ENCODE measurements at regions not wholly inside any gene's neighbourhood (a gene's known extent, or its start where the extent isn't known, plus 50 kb on each side); places are given as distances from the start of the nearest gene placed in this dataset.

DNA sequence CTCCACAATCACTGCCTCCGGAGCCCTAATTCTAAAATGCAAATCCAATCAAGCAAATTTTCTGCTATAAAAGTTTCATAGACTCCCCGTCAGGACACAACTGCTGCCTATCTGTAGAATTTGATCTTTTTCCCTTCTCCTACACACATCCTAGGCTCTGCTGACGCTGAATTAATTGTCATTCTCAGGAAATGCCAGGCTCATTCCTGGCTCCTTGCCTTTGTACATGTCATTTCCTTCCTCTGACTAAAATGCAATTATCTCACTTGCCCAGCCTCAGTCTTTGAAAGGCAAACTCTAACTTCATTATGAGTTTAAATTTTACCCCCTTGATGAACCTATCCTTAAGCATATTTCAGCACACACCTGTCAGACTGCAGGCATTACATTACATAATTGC, 844.9 kb upstream of the CRIM1 start:
- TF ChIP-seq JUND (IDR thresholded peaks at IDR 0.05) (no peak), YY1 (IDR thresholded peaks at IDR 0.05; ENCODE audit: low read depth) (no peak), EP300 (IDR thresholded peaks at IDR 0.05; ENCODE audit: borderline replicate concordance in 1 of 2, low read depth in 1 of 2, low read length in 1 of 2) (no peak), MAX (IDR thresholded peaks at IDR 0.05; ENCODE audit: low read depth) (no peak), USF1 (IDR thresholded peaks at IDR 0.05; ENCODE audit: borderline replicate concordance, low read depth) (no peak), FOXM1 (IDR thresholded peaks at IDR 0.05; ENCODE audit: low read depth) (no peak), SMC3 (IDR thresholded peaks at IDR 0.05; ENCODE audit: low read depth, low read length) (no peak), POLR2AphosphoS5 (IDR thresholded peaks at IDR 0.05; ENCODE audit: low read depth, low read length) (no peak), TCF12 (IDR thresholded peaks at IDR 0.05) (no peak), MXI1 (IDR thresholded peaks at IDR 0.05; ENCODE audit: low read depth, low read length) (no peak), EZH2phosphoT487 (IDR thresholded peaks at IDR 0.05; ENCODE audit: borderline replicate concordance, low read depth) (no peak), CHD2 (IDR thresholded peaks at IDR 0.05; ENCODE audit: low read length, partially characterized antibody) (no peak), RAD21 (IDR thresholded peaks at IDR 0.05; ENCODE audit: low read length) (no peak)
- TF ChIP-seq, protein P1, sequence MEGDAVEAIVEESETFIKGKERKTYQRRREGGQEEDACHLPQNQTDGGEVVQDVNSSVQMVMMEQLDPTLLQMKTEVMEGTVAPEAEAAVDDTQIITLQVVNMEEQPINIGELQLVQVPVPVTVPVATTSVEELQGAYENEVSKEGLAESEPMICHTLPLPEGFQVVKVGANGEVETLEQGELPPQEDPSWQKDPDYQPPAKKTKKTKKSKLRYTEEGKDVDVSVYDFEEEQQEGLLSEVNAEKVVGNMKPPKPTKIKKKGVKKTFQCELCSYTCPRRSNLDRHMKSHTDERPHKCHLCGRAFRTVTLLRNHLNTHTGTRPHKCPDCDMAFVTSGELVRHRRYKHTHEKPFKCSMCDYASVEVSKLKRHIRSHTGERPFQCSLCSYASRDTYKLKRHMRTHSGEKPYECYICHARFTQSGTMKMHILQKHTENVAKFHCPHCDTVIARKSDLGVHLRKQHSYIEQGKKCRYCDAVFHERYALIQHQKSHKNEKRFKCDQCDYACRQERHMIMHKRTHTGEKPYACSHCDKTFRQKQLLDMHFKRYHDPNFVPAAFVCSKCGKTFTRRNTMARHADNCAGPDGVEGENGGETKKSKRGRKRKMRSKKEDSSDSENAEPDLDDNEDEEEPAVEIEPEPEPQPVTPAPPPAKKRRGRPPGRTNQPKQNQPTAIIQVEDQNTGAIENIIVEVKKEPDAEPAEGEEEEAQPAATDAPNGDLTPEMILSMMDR (IDR thresholded peaks at IDR 0.05): no peak

Measured in SK-N-SH (cell line).